NCI-H748 (cell line): ENCODE measurements at regions not wholly inside any gene's neighbourhood (a gene's known extent, or its start where the extent isn't known, plus 50 kb on each side); places are given as distances from the start of the nearest gene placed in this dataset.
"Not testable (repeated sequence)": the region's sequence is repeated elsewhere in the genome, so short reads cannot be mapped to it uniquely, and the experiment has no call there.

Source experiments
- DNase-seq: peaks from one replicate; lab custom pipeline; 2025; ENCODE audit not compliant: unreplicated experiment; lab: John Stamatoyannopoulos, UW

GRCh38 chr15:62495670-62496614 is 330.9 kb upstream of the C2CD4B start:
- peak; percentile 90 for DNase-seq

GRCh38 chr15:62497356-62497755 is 332.3 kb upstream of the C2CD4B start:
- no peak for DNase-seq

GRCh38 chr15:62498278-62498677 is 333.2 kb upstream of the C2CD4B start:
- DNase-seq = no peak

- no peak for DNase-seq
Observed at GRCh38 chr15:62498712-62499111, 333.6 kb upstream of the C2CD4B start.

GRCh38 chr15:62500325-62500724 is 335.2 kb upstream of the C2CD4B start:
- DNase-seq = no peak

- no peak for DNase-seq
Observed at GRCh38 chr15:62502451-62502850, 337.4 kb upstream of the C2CD4B start.

- DNase-seq = no peak
Observed at GRCh38 chr15:62503451-62503850, 338.4 kb upstream of the C2CD4B start.

GRCh38 chr15:62505762-62506161 is 340.7 kb upstream of the C2CD4B start:
- no peak for DNase-seq

- DNase-seq = peak; percentile 14
Observed at GRCh38 chr15:62506217-62506805, 341.2 kb upstream of the C2CD4B start.

- no peak for DNase-seq
Observed at GRCh38 chr15:62509395-62509958, 344.4 kb upstream of the C2CD4B start.

GRCh38 chr15:62510791-62511190 is 345.7 kb upstream of the C2CD4B start:
- no peak for DNase-seq

GRCh38 chr15:62512904-62513303 is 347.8 kb upstream of the C2CD4B start:
- no peak for DNase-seq

GRCh38 chr15:62513893-62514292 is 348.8 kb upstream of the C2CD4B start:
- DNase-seq = no peak

GRCh38 chr15:62515696-62516395 is 350.8 kb upstream of the C2CD4B start:
- no peak for DNase-seq

GRCh38 chr15:62517541-62517940 is 352.5 kb upstream of the C2CD4B start:
- no peak for DNase-seq

- DNase-seq = not testable (repeated sequence)
Observed at GRCh38 chr15:62518666-62519065, 353.6 kb upstream of the C2CD4B start.

GRCh38 chr15:62519900-62520299 is 354.8 kb upstream of the C2CD4B start:
- no peak for DNase-seq

- DNase-seq = no peak
Observed at GRCh38 chr15:62520887-62521286, 355.8 kb upstream of the C2CD4B start.

- no peak for DNase-seq
Observed at GRCh38 chr15:62521396-62521795, 356.3 kb upstream of the C2CD4B start.

- DNase-seq = no peak
Observed at GRCh38 chr15:62524848-62525247, 359.8 kb upstream of the C2CD4B start.

- DNase-seq = no peak
Observed at GRCh38 chr15:62527387-62527786, 362.3 kb upstream of the C2CD4B start.
